Stimulated activated CD4-positive, alpha-beta T cell treated with anti-CD3 and anti-CD28 coated beads, TNF-alpha, amount 100 ng/mL, for 24 hours (primary cell): ENCODE measurements at regions not wholly inside any gene's neighbourhood (a gene's known extent, or its start where the extent isn't known, plus 50 kb on each side); places are given as distances from the start of the nearest gene placed in this dataset.

ENCODE experiments used
- DNase-seq, 3 experiments: peaks; one replicate each; pipeline ENCODE4 v3.0.0-alpha.2; 2020; ENCODE audit warnings: low read depth in 3 of 3

GRCh38 chr13:30126903-30127428 is 180.4 kb downstream of the KATNAL1 start:
- no peak for DNase-seq

- no peak for DNase-seq
Measured at GRCh38 chr13:30125422-30126073, 181.8 kb downstream of the KATNAL1 start.

GRCh38 chr13:30124131-30124768 is 183.1 kb downstream of the KATNAL1 start:
- no peak for DNase-seq

DNA sequence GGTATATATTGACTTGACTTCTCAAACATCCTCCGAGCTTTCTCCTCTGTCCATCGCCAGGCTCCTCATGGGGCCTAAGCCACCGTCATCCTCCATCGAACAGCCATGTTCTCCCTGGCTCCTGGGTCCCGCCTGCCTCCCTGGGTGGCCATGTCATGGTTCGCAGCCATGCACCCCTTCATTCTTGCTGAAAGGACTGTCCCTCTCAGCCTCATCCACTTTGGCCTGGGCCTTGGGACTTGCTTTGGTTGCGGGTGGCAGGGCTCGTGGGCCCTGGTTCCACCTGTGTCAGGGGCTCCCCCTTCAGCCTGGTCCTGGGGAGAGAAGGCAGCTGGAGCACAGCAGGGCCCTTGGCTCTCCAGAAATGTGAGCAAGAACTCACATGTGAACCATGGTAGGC is 183.8 kb downstream of the KATNAL1 start:
- DNase-seq = no peak

DNA sequence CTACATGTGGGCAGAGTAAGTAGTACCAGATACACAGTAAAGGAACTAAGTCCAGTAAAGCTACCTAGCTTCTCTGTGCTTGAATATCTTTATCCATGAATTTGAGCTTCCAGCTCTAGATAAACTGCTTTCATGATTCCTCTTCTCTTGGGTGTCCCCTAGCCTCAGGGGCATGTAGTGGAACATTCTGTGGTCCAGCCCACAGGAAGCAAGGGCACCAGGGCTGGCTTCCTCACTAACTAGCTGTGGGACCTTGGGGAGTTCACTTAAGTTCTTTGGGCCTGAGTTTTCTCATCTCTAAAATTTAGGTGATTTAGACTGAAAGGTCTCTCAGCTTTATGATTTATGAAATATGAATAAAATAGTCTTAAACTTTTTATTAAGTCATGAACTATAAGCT is 185.7 kb downstream of the KATNAL1 start:
- no peak for DNase-seq

GRCh38 chr13:30121244-30121643 is 186.1 kb downstream of the KATNAL1 start:
- no peak for DNase-seq

- DNase-seq = no peak
Measured at GRCh38 chr13:30120133-30120822, 187.1 kb downstream of the KATNAL1 start.

DNA sequence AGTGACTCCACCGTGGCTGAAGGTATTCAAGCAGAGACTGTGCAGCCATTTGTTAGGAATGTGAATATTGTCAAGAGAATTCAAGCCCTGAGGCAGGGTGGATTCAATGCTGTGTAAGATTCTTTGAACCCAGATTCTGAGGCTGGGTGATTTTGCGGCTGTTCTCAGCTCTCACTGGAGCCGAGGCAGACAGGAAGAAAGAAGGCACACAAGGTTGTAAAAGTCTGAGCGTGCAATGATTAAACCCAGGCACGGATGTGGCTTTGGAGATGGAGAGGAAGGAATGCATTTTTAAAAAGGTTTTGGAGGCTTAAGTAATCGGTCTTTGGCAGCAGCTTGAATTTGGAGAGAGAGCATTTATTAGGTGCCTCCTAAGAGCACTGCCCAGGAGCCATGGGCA is 187.9 kb downstream of the KATNAL1 start:
- DNase-seq = no peak

DNA sequence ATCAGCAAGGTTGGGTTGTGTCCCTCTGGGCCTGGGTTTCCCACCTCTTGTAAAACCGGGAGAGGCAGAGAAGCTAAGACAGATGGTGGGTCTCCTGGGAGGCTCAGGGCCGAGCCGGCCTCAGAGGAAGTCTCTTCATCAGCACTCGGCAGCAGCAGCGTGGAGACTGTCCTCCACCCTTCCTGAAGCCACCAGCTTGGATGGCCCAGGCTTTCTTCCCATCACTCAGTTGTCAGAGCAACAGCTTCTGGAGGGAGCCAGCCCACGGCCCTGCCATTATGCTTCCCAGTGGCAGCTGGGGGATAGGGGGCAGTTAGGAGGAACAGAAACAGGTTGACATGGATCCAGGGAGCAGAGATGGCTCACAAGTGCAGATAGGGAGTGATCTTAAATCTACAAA is 191.0 kb downstream of the KATNAL1 start:
- no peak for DNase-seq

DNA sequence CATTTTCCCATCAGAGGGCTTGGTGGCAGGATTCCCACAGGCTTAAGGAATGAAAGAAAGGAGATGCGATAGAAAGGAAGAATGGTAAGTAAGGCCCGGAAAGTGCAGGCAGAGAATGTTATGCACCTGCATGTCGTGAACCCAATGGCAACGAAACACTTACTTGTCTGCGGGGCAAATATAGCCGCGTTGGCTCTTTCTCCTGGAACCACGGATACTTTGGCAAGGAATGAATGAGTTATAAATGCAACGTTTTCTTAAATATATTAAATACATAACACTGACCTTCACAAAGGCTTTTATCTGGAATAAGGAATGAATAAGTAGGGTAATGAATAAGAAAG is 192.1 kb downstream of the KATNAL1 start:
- no peak for DNase-seq

DNA sequence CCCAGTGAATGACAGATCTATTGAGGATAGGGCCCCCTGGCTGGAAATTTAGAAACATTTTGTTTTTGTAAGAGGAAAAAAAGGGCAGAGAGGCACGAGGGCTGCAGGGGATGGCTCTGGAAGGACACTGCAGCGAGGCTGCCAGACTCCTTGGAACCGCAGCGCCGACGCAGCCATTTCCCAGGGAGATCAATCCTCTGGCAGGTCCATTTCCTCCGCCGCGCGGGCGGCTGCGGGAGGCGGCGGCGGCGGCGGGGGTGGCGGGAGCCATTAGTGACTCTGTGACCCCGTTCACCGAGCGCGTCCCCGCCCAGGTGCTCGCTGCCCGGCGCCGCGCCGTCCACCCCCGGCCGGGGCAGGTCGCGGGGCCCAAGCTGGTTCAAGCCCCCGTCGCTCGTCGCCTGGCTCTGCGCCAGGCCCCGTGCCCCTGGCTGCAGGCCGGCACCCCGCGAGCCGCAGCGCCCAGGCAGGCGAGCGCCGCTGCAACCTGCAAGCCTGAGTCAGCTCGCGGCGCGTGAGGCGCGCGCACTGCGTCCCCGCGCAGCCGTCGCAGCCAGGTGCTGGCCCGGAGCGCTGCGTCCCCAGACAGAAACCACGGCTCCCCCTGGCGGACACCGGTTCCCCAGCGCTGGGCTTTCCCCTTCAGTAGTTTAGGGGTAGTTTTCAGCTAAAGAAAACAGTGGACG is 192.6 kb downstream of the KATNAL1 start:
- DNase-seq = peak; percentile 86 to 93 (median 87)

DNA sequence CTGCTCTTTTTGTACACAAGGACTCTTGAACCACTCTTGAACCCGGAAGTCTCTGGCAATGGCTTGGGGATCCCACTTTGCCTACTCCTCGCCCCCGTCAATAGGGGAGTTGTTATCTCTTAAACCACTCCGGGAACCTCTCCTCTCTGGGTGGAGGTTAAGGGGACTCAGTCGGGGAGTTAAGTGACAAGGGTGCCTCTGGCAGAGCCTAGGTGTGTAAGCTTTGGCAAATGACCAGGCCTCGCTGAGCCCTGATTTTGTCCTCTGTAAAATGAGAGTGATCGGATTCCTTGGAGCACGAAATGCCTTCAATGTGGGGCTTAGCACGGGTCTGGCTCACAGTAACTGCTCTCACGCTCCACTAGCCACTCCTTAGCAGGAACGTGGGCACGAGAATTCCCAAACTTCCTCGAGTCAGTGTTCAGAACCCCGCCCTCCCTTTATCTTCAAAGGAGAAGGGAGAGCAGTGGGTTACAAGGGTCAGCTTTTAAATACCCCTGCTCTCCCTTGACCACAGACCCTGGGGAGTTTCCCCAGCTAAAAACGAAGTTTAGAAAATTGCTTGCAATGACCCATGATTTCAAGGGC is 193.3 kb downstream of the KATNAL1 start:
- no peak for DNase-seq

DNA sequence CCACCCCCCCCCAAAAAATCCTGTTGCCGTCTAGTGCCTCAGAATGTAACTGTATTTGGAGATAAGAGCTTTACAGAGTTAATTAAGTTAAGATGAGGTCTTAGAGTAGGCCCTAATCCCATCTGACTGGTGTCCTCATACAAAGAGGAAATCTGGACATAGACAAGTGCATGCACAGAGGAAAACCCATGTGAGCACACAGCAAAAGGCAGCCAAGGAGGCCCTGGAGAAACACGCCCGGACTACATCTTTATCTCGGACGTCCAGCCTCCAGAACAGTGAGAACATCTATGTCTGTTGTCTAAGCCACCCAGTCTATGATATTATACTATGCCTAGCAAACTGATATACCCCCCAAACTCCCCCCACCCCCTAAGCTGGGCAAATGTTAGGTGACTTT is 193.8 kb downstream of the KATNAL1 start:
- no peak for DNase-seq

DNA sequence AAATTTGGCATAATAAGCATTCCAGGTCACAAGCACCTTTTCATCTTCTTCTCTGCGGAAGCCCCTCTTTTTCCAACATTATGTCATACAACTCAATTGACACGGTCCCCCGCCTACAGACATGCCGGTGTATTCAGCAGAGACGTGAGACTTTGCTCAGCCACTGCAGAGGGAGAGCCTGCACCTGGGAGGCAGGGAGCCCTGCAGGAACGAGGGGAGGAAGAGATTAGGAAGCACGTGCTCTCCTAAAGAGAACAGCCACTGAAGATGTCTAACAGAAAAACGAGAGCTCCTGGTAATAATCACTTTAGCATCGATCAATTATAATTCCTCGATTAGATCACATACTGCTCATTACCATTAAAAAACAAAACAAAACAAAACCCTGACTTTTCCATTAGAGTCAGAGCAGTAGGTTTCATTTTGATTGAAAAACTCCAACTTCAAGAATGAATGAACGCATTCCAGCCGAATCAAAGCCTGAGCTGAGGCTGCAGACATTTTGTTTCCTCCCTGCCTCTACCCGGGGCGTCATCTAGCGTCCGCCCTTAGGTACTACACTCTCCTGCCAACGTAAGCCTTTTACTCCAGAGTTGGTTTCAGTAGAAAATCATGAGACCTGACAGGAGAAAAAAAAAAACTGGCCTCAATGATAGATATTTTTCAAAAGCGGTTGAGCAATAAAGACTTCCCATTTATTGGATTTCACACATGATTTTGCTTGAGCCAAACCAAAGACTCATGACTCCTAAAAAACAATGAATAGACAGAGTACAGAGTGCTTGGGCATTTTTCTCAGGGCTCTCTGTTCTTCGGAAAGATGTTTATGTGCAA is 194.5 kb downstream of the KATNAL1 start:
- peak; percentile 53 to 80 (median 64) for DNase-seq

GRCh38 chr13:30111810-30112209 is 195.5 kb downstream of the KATNAL1 start:
- no peak for DNase-seq

DNA sequence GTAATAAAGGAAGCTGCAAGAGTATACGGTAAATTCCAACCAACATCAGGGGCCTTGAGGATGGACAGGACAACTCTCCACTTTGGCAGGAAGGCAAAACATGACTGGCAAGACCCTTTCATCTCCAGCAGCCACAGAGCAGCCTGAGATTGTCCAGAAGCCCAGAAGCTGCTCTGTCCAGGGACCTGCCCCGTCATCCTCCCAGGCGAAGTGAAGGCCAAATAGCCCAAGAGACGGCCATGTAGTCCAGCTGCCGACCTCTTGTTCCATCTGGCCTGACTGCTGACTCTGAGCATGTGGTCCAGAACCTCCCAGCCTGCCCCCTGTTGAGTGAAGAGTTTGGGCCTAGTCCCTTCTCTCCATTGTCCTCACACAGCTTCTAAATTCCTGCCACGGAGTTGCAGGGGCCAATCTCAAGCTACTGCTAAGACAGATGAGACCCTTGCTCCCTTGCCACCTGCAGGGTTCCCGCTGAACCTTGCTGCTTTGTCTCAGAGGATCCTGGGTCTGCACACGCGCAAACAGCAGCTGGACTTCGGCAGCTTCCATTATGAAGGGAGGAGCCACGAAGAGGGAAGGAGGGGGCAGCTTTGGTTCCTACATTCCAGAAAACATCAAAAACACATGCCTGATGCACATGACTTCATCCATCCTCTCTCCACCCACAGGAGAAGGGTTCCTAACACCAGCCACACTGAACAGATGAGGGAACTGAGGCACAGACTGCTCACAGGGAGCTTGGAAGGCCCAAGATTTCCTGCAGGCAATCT is 196.9 kb downstream of the KATNAL1 start:
- DNase-seq = no peak

GRCh38 chr13:30109471-30110135 is 197.7 kb downstream of the KATNAL1 start:
- DNase-seq = no peak

DNA sequence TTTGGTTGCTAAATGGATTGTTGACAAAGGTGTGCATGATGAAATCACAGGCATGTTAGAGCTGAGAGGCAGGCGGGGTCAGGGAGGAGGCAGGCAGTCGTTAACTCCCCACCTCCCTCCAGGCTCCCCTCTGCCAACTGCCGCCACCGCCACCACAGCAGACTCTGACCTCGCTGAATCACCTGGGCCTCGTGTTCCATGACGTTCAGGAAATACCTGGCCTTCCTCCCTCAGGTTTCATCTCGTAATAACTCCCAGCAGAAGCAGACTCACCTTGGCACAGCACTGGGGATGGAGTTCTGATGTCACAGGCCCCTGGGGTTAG is 198.5 kb downstream of the KATNAL1 start:
- DNase-seq = no peak

DNA sequence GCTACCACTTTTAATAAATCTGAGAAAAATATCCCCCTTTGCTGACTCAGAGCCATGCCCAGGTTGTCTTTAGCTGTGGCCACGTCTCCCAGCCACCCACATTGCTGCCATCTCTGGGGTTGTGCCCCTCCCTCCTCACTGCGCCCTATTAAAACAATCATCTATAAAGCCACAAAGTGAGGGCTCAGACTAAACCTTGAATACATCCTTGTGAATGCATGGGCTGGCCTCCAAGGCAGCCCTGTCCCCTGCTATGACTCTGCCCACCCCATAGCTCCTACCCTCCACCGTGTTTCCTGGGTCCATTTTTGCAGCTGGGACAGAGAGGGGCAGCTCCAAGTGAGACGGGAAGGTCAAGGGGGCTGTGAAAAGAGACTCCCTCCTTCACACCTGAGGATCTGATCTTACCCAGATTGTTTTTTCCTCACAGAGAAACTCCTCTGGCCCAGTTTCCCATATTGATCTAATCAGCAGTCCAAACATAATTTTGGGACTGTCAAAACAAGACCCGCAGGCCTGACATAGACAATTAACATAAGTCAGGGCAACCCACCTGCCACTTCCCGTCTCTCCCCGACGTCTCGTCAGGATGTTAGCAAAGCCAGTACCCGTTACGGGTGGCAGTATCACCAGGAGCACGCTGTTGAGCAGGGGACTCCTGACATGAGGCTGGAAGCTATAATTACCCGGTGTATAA is 199.0 kb downstream of the KATNAL1 start:
- no peak for DNase-seq
